HEK293 (cell line): ENCODE measurements at regions not wholly inside any gene's neighbourhood (a gene's known extent, or its start where the extent isn't known, plus 50 kb on each side); places are given as distances from the start of the nearest gene placed in this dataset.

Experiments used
- CTCF ChIP-seq: fragments of 450-650 bp; formaldehyde crosslinking; IDR thresholded peaks from 2 replicates; pipeline ENCODE4 v1.5.1; 2016; ENCODE audit warnings: missing biosample characterization, missing genetic modification characterization
- GLIS1 ChIP-seq: fragments of 450-650 bp; formaldehyde crosslinking; IDR thresholded peaks from 2 replicates; pipeline ENCODE4 v1.5.1; 2016; ENCODE audit warnings: missing biosample characterization, missing genetic modification characterization
- REST ChIP-seq: fragments of 450-650 bp; formaldehyde crosslinking; IDR thresholded peaks from 2 replicates; pipeline ENCODE4 v1.5.1; 2016; ENCODE audit warnings: missing biosample characterization, missing genetic modification characterization
- ZBTB20 ChIP-seq: fragments of 450-650 bp; formaldehyde crosslinking; IDR thresholded peaks from 2 replicates; pipeline ENCODE4 v1.5.1; 2016; ENCODE audit warnings: missing biosample characterization, missing genetic modification characterization
- ZBTB21 ChIP-seq: fragments of 450-650 bp; formaldehyde crosslinking; IDR thresholded peaks from 2 replicates; pipeline ENCODE4 v1.5.1; 2017; ENCODE audit warnings: missing biosample characterization, missing genetic modification characterization
- ZEB2 ChIP-seq: fragments of 450-650 bp; formaldehyde crosslinking; IDR thresholded peaks from 2 replicates; pipeline ENCODE4 v1.5.1; 2016; ENCODE audit warnings: missing biosample characterization, missing genetic modification characterization
- ZNF274 ChIP-seq, 2 experiments: fragments of 200-500 bp in 1 of 2; fragments of 450-650 bp in 1 of 2; sonication (Bioruptor generic) in 1 of 2; formaldehyde crosslinking in 1 of 2; IDR thresholded peaks; 2 replicates each; pipeline versions ENCODE4 v1.5.1 to v1.6.1; 2014 to 2016; ENCODE audit warnings: borderline replicate concordance in 1 of 2, inconsistent platforms in 1 of 2, low read length in 1 of 2, missing biosample characterization in 1 of 2, missing genetic modification characterization in 1 of 2
- ZSCAN4 ChIP-seq: fragments of 450-650 bp; formaldehyde crosslinking; IDR thresholded peaks from 2 replicates; pipeline ENCODE4 v1.5.1; 2017; ENCODE audit warnings: missing biosample characterization, missing genetic modification characterization
- TF ChIP-seq, protein P1 (sequence below): fragments of 450-650 bp; formaldehyde crosslinking; IDR thresholded peaks from 2 replicates; pipeline ENCODE4 v1.5.1; 2017; ENCODE audit warnings: missing biosample characterization, missing genetic modification characterization
- TF ChIP-seq, protein P2 (sequence below): fragments of 450-650 bp; formaldehyde crosslinking; conservative IDR thresholded peaks from 2 replicates; pipeline ENCODE4 v1.5.1; 2016; ENCODE audit warnings: low read depth, missing biosample characterization, missing genetic modification characterization

DNA sequence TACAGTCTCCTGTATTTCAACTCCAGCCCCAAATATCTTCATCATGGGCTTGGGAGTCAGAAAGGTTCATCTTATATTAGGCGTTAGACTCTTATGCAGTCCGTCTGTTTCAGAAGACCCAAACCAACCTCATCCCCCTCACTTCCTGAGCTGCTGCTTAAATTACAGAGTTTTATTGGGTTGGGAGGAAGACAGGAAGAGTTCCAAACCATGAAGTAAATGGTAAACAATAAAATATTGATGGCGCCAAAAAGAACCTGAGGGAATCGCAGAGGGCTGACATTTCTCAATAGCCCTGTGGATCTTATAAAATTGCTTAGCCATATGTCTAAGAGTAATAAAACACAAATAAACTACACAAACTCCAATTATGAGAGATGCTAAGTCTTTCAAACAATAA is 116.9 kb upstream of the C3orf80 start:
- TF ChIP-seq CTCF (tag by site-specific recombination), result no peak
- TF ChIP-seq, protein P1, sequence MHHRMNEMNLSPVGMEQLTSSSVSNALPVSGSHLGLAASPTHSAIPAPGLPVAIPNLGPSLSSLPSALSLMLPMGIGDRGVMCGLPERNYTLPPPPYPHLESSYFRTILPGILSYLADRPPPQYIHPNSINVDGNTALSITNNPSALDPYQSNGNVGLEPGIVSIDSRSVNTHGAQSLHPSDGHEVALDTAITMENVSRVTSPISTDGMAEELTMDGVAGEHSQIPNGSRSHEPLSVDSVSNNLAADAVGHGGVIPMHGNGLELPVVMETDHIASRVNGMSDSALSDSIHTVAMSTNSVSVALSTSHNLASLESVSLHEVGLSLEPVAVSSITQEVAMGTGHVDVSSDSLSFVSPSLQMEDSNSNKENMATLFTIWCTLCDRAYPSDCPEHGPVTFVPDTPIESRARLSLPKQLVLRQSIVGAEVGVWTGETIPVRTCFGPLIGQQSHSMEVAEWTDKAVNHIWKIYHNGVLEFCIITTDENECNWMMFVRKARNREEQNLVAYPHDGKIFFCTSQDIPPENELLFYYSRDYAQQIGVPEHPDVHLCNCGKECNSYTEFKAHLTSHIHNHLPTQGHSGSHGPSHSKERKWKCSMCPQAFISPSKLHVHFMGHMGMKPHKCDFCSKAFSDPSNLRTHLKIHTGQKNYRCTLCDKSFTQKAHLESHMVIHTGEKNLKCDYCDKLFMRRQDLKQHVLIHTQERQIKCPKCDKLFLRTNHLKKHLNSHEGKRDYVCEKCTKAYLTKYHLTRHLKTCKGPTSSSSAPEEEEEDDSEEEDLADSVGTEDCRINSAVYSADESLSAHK (tag by site-specific recombination), result no peak
- no peak for TF ChIP-seq ZEB2 (tag by site-specific recombination)
- TF ChIP-seq GLIS1 (tag by site-specific recombination), result no peak
- TF ChIP-seq ZBTB20 (tag by site-specific recombination), result no peak
- TF ChIP-seq, protein P2, sequence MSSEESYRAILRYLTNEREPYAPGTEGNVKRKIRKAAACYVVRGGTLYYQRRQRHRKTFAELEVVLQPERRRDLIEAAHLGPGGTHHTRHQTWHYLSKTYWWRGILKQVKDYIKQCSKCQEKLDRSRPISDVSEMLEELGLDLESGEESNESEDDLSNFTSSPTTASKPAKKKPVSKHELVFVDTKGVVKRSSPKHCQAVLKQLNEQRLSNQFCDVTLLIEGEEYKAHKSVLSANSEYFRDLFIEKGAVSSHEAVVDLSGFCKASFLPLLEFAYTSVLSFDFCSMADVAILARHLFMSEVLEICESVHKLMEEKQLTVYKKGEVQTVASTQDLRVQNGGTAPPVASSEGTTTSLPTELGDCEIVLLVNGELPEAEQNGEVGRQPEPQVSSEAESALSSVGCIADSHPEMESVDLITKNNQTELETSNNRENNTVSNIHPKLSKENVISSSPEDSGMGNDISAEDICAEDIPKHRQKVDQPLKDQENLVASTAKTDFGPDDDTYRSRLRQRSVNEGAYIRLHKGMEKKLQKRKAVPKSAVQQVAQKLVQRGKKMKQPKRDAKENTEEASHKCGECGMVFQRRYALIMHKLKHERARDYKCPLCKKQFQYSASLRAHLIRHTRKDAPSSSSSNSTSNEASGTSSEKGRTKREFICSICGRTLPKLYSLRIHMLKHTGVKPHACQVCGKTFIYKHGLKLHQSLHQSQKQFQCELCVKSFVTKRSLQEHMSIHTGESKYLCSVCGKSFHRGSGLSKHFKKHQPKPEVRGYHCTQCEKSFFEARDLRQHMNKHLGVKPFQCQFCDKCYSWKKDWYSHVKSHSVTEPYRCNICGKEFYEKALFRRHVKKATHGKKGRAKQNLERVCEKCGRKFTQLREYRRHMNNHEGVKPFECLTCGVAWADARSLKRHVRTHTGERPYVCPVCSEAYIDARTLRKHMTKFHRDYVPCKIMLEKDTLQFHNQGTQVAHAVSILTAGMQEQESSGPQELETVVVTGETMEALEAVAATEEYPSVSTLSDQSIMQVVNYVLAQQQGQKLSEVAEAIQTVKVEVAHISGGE (tag by site-specific recombination), result no peak
- TF ChIP-seq ZNF274 (IDR thresholded peaks at IDR 0.05; ENCODE audit: low read length), result no peak
- TF ChIP-seq ZNF274 (tag by site-specific recombination; IDR thresholded peaks at IDR 0.05; ENCODE audit: borderline replicate concordance), result no peak
- TF ChIP-seq ZSCAN4 (tag by site-specific recombination), result no peak
- TF ChIP-seq REST (tag by site-specific recombination), result no peak
- no peak for TF ChIP-seq ZBTB21
